DND-41 (cell line): ENCODE measurements at regions not wholly inside any gene's neighbourhood (a gene's known extent, or its start where the extent isn't known, plus 50 kb on each side); places are given as distances from the start of the nearest gene placed in this dataset.

Experiments
- ATAC-seq: fragments of 200-7000 bp; cut with Tn5 transposase; 3 replicates; pipeline ENCODE4 v1.9.1; 2021; ENCODE audit warnings: low read depth; ENCODE audit not compliant: insufficient read depth
- DNase-seq: peaks from one replicate; pipeline ENCODE4 v3.0.0-alpha.2; 2020
- H2AFZ ChIP-seq: 2 replicates; pipeline ENCODE4 v1.6.0; 2012; ENCODE audit warnings: low read depth, low read length
- H3K27ac ChIP-seq: 2 replicates; pipeline ENCODE4 v1.5.1; 2012; ENCODE audit warnings: low read length, inconsistent platforms
- H3K27me3 ChIP-seq: fragments of 200-600 bp; sonication (generic); 2 replicates; pipeline ENCODE4 v1.6.0; 2012; ENCODE audit warnings: low read length, mild to moderate bottlenecking, inconsistent platforms; ENCODE audit not compliant: insufficient read depth, poor library complexity
- H3K36me3 ChIP-seq: 2 replicates; pipeline ENCODE4 v1.5.1; 2012; ENCODE audit warnings: low read length, inconsistent platforms; ENCODE audit not compliant: insufficient read depth
- H3K4me1 ChIP-seq: 2 replicates; pipeline ENCODE4 v1.5.1; 2012; ENCODE audit warnings: mild to moderate bottlenecking, low read length; ENCODE audit not compliant: insufficient read depth
- H3K4me2 ChIP-seq: 2 replicates; pipeline ENCODE4 v1.6.0; 2012; ENCODE audit warnings: mild to moderate bottlenecking, moderate library complexity, low read length, inconsistent platforms; ENCODE audit not compliant: insufficient read depth
- H3K4me3 ChIP-seq, 2 experiments: fragments of 200-600 bp in 1 of 2; shearing (Covaris generic) in 1 of 2; 2 replicates each; pipeline ENCODE4 v1.5.1; 2012 to 2016; ENCODE audit warnings: inconsistent platforms in 2 of 2, low read length in 2 of 2, mild to moderate bottlenecking in 2 of 2, low read depth in 1 of 2, moderate library complexity in 1 of 2
- H3K79me2 ChIP-seq: 2 replicates; pipeline ENCODE4 v1.6.0; 2012; ENCODE audit warnings: low read length, inconsistent platforms; ENCODE audit not compliant: insufficient read depth
- H3K9ac ChIP-seq: 2 replicates; pipeline ENCODE4 v1.6.0; 2012; ENCODE audit warnings: low read depth, mild to moderate bottlenecking, inconsistent platforms, low read length, moderate library complexity
- H3K9me3 ChIP-seq: 2 replicates; pipeline ENCODE4 v1.5.1; 2012; ENCODE audit warnings: low read length, moderate library complexity, mild to moderate bottlenecking, inconsistent platforms; ENCODE audit not compliant: insufficient read depth, severe bottlenecking
- H4K20me1 ChIP-seq: 2 replicates; pipeline ENCODE4 v1.6.0; 2012; ENCODE audit warnings: low read length; ENCODE audit not compliant: insufficient read depth
- EZH2 ChIP-seq: IDR thresholded peaks from 3 replicates; pipeline ENCODE4 v1.6.1; 2012; ENCODE audit warnings: borderline replicate concordance, low read depth, mild to moderate bottlenecking, moderate library complexity, low read length, inconsistent platforms; ENCODE audit not compliant: severe bottlenecking
- TF ChIP-seq, protein P1 (sequence below): IDR thresholded peaks from 2 replicates; pipeline ENCODE4 v1.5.1; 2012; ENCODE audit warnings: borderline replicate concordance, low read length, moderate library complexity, mild to moderate bottlenecking; ENCODE audit not compliant: poor library complexity, severe bottlenecking; ENCODE audit errors: extremely low read depth

DNA sequence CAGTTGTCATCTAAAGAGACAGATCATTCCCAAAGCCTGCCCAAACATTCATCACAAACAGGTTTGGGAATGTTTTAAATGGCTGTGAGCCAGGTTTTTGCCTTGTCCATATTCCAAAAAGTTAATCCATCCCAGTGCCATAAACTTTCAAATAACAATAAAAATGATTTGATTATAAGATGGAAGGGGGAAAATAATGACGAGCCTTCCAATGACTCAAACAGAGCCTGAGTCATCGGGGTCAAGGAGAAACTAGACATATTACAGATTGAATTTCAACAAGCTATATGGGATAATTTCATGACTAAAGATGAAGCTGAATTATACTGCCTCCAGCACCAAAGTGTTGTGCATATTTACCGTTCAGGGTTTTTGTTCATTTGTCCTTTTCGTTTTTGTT, 195.8 kb upstream of the PKN2 start:
- TF ChIP-seq, protein P1, sequence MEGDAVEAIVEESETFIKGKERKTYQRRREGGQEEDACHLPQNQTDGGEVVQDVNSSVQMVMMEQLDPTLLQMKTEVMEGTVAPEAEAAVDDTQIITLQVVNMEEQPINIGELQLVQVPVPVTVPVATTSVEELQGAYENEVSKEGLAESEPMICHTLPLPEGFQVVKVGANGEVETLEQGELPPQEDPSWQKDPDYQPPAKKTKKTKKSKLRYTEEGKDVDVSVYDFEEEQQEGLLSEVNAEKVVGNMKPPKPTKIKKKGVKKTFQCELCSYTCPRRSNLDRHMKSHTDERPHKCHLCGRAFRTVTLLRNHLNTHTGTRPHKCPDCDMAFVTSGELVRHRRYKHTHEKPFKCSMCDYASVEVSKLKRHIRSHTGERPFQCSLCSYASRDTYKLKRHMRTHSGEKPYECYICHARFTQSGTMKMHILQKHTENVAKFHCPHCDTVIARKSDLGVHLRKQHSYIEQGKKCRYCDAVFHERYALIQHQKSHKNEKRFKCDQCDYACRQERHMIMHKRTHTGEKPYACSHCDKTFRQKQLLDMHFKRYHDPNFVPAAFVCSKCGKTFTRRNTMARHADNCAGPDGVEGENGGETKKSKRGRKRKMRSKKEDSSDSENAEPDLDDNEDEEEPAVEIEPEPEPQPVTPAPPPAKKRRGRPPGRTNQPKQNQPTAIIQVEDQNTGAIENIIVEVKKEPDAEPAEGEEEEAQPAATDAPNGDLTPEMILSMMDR = no peak
- TF ChIP-seq EZH2 = no peak
- Histone ChIP-seq H3K36me3 (no peaks in the 10 kb centered on the region), H4K20me1 (no peaks in the 10 kb centered on the region), H3K9ac (no peak overlapping the region), H3K4me3 (no peak overlapping the region), H3K27me3 (peaks cover 4% of the 10 kb centered on the region), H3K4me2 (no peak overlapping the region), H3K27ac (no peak overlapping the region), H3K4me1 (no peaks in the 10 kb centered on the region), H3K79me2 (no peaks in the 10 kb centered on the region), H3K9me3 (no peaks in the 10 kb centered on the region), H2AFZ (no peak overlapping the region)
- ATAC-seq (no peak), DNase-seq (no peak)

- Histone ChIP-seq H3K9ac (no peak overlapping the region), H3K4me2 (no peak overlapping the region), H4K20me1 (no peaks in the 10 kb centered on the region), H3K4me1 (no peaks in the 10 kb centered on the region), H3K36me3 (no peaks in the 10 kb centered on the region), H3K27ac (no peak overlapping the region), H3K27me3 (peaks cover 4% of the 10 kb centered on the region), H3K9me3 (no peaks in the 10 kb centered on the region), H3K79me2 (no peaks in the 10 kb centered on the region), H3K4me3 (no peak overlapping the region), H2AFZ (no peak overlapping the region)
- TF ChIP-seq EZH2 = no peak
- TF ChIP-seq, protein P1 = no peak
- DNase-seq = no peak
- ATAC-seq = no peak
These were observed 193.4 kb upstream of the PKN2 start for GRCh38 chr1:88490676-88491075.

DNA sequence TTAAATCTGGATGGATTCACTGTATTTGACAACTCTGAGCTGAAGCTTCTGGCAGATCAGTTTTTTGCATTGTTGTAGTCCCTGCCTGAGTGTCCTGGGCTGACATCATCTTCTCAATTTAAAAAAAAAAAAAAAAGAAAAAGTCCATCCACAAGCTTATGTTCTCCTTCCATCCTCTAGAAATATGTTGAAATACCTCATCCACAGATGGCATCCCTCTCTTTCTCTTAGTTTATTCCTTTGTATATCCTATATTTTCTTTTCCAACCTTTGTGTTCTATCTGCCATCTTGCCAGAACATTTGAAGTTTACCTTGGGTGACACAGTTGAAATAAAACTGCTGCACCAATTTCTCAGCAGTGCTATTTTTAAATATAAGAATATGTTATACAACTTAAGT, 184.4 kb upstream of the PKN2 start:
- no peaks in the 10 kb centered on the region for H3K79me2 ChIP-seq
- no peak overlapping the region for H3K9ac ChIP-seq
- no peaks in the 10 kb centered on the region for H4K20me1 ChIP-seq
- H2AFZ ChIP-seq = no peak overlapping the region
- H3K4me2 ChIP-seq = no peak overlapping the region
- peaks cover 4% of the 10 kb centered on the region for H3K27me3 ChIP-seq
- no peak overlapping the region for H3K4me3 ChIP-seq
- TF ChIP-seq EZH2 = no peak
- TF ChIP-seq, protein P1 = no peak
- no peak for ATAC-seq
- H3K36me3 ChIP-seq = no peaks in the 10 kb centered on the region
- DNase-seq = no peak
- H3K27ac ChIP-seq = no peak overlapping the region
- H3K4me1 ChIP-seq = no peaks in the 10 kb centered on the region
- no peaks in the 10 kb centered on the region for H3K9me3 ChIP-seq

DNA sequence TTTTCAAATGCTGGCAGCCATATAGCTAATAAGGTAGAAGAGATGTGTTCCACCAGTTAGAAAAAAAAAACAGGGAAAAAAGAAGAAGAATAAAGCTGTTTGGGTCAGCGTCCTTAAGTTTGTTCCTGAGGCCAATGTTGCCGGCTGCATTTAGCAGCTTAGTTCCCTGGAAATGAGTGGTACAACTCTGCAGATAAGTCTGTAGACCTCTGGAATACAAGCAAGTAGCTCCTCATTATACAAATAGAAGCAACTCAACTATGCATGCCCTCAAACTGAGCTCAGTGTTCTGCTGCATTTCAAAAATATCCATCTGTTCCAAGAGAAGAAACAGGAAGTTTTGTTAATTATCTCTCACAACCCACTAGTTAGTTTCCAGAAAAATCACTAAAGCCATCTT, 181.2 kb upstream of the PKN2 start:
- no peaks in the 10 kb centered on the region for H3K9me3 ChIP-seq
- H3K27me3 ChIP-seq = peaks cover 4% of the 10 kb centered on the region
- no peaks in the 10 kb centered on the region for H4K20me1 ChIP-seq
- no peaks in the 10 kb centered on the region for H3K36me3 ChIP-seq
- H2AFZ ChIP-seq = no peak overlapping the region
- no peak for DNase-seq
- TF ChIP-seq, protein P1 = no peak
- TF ChIP-seq EZH2 = no peak
- no peaks in the 10 kb centered on the region for H3K4me1 ChIP-seq
- H3K9ac ChIP-seq = no peak overlapping the region
- H3K27ac ChIP-seq = no peak overlapping the region
- H3K4me2 ChIP-seq = no peak overlapping the region
- H3K79me2 ChIP-seq = no peaks in the 10 kb centered on the region
- no peak for ATAC-seq
- no peak overlapping the region for H3K4me3 ChIP-seq
